NOMO-1 treated with DMSO at 0.1 percent for 48 hours (cell line): ENCODE measurements at regions not wholly inside any gene's neighbourhood (a gene's known extent, or its start where the extent isn't known, plus 50 kb on each side); places are given as distances from the start of the nearest gene placed in this dataset.
A peak's percentile ranks its signal among the peaks of the same experiment; 100 is the strongest.

Experiments used
- DNase-seq: peaks from one replicate; lab custom pipeline; 2025; ENCODE audit not compliant: unreplicated experiment; lab: John Stamatoyannopoulos, UW

GRCh38 chr16:85321509-85322271 is 209.4 kb upstream of the CIBAR2 start:
- no peak for DNase-seq

GRCh38 chr16:85323230-85323960 is 211.1 kb upstream of the CIBAR2 start:
- DNase-seq, result no peak

GRCh38 chr16:85323961-85324253 is 211.6 kb upstream of the CIBAR2 start:
- no peak for DNase-seq

DNA sequence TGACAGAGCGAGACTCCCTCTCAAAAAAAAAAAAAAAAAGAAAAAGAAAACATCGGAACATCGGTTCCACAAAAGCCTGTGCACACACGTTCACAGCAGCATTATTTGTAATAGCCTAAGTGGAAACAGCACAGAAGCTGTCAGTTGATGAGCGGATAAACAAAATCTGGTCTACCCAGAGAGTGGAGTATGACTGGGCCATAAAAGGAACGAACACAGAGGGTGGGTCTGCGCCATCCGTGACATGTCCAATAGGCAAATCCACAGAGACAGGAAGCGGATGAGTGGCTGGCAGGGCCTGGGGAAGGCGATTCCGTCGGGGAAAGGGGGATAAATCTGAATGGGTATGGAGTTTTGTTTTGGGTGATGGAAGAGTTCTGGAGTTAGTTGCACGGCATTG is 212.2 kb upstream of the CIBAR2 start:
- no peak for DNase-seq

DNA sequence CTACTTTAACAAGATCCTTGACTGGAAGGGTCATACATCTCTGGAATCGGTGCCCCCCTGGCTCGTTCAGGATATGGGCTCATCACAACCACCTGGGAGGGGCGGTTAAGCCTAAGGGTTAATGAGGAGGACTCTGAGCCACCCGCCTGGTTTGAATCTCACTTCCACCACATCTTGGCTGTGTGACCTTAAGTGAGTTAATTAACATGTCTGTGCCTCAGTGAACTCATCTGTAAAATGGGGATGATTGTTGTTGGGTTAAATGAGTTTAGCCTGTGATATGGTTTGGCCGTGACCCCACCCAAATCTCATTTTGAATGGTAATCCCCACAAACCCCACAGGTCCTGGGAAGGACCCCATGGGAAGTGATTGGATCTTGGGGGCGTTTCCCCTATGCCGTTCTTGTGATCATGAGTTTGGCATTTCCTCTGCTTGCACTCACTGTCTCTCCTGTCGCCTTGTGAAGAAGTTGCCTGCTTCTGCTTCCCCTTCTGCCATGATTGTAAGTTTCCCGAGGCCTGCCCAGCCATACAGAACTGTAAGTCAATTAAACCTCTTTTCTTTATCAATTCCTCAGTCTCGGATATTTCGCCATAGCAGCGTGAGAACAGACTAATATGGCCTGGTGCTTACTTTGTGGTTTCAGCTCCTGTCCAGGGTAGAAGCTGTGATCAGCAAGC is 214.0 kb upstream of the CIBAR2 start:
- peak; percentile 13 for DNase-seq

- DNase-seq, result no peak
These were observed 214.5 kb upstream of the CIBAR2 start for GRCh38 chr16:85326794-85327181.

DNA sequence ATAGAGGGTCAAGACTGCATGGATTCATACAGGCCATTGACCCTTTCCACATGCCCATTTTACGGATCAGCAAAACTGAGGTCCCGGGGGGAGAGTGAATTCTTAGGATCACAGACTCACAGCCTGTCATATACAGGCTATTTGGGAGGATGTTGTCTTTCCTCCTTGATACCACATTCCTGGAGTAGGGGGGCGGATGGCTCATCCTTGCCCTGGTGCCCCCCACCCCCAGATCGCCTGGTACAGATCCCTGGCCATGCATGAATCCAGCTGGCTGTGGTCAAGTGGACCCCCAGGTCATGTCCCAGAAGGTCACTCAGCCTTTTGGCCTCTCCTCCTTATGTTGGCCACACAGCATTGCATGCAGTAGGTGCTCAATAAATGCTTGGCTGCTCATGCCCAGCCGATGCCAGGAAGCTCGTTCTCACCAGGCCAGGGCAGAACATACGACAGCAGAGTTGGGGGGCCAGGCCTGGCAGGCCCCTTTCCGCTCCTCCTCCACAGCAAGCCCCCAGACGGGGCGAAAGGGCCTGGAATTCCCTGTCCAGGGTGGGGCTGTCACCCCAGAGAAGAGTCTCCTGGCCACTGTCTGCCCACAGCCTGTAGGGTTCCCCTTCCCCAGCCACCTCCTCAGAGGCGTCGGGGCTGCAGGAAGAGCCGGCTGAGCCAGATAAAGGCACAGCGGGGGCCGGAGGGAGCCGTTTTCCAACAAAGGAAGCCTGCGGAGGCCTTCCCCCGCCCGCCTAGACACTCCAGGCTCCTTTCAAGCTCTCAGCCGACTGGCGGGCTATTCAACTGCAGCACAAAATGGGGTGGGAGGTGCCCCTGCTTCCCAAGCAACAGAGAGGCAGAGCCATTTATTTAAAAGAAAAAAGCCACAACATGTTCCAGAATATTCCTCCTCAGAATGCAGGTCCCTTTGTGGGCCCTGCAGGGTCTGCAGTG is 215.7 kb upstream of the CIBAR2 start:
- no peak for DNase-seq

DNA sequence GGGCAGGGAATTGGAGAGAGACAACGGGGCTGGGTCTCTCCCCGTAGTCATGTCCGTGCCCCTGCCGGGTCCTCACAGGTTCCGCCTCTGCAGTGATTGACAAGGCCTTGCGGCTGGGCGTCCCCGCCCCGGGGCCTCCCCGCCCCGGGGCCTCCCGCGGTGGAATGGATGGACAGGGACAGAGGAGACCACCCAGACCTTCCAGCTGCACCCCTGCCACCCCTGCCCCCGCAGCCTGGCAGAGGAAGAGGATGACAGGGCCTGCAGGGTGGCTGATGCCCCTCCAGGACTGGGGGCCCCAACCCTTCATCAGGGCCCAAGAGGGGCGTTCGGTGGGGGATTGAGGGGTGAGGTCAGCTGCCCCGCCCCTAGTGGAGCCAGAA is 216.4 kb upstream of the CIBAR2 start:
- no peak for DNase-seq

DNA sequence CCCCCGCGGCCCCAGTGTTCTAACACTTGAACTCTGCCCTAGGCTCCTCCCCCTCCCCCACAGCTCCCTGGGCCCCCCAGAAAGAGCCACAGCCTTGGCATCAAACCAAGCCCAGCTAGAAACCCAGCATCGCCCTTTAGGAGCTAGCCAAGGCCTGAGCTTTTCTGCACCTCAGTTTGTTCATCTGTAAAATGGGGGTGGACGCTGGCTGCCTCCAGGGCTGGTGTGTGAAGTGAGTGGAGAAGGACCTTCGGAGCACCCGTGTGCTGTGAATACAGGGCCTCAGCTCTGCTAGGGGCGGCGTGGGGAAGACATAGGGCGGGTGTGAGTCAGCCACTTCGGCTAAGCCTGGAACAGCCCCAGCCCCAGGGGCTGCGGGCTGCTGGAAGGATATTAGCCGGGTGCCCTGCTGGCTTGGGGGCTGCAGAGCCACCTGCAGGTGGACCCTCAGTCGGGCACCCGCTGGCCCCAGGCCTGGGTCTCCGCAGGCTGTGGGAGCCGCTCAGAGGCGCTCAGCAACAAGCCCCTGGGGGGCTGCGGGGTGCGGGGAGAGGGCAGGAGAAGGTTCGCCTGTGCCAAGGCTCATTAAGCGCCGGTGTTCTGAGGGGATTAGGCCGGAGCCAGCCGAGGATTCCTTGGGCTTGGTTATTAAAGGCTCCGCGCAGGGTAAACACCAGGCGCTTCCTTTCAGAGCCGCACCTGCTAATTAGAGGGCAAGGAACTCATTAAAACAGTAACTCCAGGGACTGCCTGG is 217.0 kb upstream of the CIBAR2 start:
- no peak for DNase-seq

DNA sequence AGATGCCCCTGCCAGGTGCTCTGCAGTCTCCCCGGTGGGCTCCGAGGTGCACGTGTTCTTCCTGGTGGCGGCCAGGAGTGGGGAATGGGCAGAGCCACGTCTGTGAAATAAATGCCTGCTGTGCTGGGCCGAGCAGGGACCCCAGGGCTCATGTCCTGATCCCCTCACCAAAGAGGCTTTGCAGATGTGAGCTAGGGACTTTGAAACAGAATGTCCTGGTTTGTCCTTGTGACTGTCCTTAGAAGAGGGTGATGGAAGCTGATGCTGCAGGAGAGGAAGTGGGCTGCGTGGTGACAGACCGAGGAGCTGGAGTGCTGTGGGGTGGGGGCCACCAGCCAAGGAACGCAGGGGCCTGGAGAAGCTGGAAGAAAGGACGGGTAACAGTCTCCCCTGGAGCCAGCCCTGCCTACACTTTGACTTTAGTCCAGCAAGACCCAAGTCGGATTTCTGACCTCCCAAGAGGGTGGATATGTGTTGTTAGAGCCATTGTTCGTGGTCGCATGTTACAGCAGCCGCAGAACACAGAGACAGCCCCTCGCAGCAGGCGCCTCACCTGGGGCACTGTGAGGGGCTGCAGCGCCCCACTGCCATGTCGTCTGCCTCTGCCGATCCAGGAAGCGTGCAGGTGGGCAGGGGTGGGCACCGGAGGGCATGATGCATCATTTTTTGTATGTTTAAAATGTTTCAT is 217.9 kb upstream of the CIBAR2 start:
- DNase-seq, result no peak

DNA sequence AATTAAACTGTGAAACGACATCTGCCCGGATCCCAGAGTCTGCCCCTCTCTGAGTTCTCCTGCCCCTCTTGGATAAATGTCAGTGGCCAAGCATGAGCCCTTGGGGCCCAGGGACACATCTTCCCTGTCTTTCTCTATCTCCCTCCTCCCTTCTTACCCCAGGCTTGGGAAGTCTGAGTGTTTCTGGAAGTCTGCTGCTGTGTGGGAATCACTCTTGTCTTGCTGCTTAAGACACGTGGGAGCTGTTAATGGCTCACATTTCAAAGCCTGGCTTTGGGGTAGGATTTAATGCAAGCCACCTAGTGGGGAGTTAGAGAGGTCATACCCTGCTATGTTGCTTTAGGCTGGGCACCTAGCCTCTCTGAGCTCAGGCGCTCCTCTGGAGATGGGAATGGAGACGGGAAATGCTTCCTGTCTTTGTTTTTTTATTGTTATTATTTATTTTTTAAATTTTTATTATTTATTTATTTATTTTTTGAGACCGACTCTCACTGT is 218.5 kb upstream of the CIBAR2 start:
- peak; percentile 53 for DNase-seq

GRCh38 chr16:85331688-85332087 is 219.4 kb upstream of the CIBAR2 start:
- DNase-seq, result no peak

GRCh38 chr16:85332175-85332574 is 219.9 kb upstream of the CIBAR2 start:
- DNase-seq, result no peak

GRCh38 chr16:85333337-85333736 is 221.1 kb upstream of the CIBAR2 start:
- DNase-seq, result no peak

DNA sequence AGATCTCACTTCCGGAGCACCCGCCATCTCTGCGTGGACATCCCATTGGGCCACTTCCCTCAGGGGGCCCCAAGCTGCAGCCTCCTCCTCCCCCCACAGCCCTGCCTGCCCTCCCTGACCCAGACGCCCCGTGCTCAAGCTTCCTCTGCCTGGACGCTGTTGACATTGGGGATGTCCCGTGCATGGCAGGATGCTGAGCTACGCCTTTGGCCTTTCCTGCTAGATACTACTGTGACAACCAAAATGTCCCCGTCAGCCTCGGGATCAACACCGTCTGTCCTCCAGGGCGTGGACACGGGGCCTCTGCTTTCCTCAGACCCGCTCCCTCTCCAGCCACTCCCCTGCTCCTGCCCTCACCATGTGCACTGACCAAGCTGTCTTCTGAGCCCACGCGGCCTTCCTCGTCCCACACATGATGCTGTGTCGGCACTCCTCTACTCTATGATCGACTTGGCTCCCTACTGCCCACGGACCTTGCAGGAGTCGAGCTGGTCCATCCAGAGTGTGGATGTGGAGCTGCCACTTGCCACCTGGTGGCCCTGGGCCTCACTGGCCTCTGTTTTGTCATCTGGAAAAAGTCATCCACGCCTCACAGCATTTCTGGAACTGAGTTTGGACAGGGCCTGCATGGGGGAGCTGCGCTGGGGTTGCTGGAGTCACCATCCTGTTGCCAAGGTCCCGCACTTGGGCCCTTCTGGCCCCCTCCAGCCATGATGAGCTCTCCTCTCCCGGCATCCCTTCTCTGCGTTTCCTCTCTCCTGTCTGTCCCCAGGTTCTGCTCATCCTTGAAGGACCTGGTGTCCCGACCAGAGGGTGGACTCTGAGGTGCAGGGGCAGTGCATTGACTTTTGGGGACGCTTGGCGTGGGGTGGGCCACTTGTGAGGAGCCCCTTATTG is 221.7 kb upstream of the CIBAR2 start:
- DNase-seq, result no peak

DNA sequence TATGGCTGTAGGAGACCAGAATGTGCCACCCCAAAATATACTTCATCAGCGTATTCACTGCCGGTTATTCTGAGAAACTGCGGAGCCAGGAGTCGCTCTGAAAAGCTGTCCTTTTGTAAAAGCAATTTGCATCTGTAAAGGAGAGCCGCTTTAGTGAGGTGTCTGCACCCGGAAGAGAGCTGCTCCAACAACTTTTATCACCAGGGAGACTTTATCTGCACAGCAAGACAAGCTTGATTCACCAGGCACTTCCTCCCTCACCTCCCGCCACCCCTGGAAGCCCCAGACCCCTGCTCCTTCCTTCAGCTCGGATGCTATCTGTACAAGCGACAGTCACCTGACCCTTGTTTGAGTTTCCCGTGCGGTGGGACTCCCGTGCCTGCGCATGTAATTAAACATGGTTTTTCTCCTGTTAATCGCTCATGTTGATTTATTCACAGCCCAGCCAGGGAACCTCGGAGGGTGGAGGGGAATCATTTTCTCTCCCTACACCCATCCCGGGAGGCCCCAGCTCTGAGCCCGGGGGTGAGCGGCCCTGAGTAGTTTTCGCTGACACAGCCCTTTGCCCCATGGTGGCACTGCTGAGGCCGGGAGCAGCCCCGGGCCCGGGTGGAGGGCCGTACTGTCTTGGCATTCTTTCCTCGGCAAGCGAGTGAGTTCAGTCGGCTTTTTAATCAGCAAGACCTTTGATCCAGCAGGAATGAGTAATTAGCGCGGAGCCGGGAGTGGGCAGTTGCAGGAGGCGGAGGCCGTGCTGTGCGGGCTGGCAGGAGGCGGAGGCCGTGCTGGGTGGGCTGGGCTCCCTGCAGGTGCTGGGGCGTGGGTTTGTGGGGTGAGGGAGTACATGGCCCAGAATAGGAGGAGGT is 222.7 kb upstream of the CIBAR2 start:
- DNase-seq, result no peak

DNA sequence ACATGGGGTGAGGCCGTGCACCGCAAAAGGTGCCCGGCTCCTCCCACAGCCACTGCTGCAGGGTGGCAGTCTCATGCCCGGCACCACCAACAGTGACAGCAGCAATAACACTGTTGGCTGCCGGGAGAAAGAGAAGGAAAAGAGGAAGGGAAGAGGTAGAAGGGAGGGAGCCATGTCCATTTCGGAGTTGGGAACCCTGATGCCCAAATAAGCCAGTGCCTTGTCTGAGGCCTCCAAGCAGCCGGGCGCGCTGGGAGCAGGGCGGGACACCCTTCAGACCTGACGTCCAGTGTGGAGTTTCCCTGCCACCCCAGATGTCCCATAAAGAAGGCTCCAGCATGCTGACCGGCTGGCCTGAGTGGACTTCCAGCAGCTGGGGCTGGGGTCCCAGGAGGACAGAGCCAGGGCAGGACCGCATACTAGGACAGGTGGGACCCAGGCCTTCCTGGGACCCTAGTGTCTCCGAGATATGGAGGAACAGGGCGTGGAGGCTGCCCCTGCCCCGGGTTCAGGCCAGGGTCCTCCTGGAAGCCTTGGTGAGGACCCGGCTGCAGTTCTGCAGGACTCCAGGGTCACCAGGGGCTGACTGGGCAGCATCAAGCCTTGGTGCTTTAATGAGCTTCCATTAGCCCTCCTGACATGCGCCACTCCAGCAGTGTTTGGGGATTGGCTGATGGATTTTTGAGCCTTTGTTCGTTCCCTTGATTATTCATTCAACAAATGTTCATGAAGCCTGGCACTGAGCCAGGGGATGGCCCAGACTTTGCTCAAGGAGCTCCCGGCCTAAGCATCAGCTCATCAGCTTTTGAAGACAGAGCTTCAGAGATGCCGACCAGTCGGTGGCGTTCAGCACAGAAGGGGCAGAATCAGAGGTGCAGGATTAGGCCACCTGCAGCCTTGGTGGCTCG is 223.6 kb upstream of the CIBAR2 start:
- DNase-seq, result no peak
